Breast epithelium (tissue), 4 donors: ENCODE measurements at regions not wholly inside any gene's neighbourhood (a gene's known extent, or its start where the extent isn't known, plus 50 kb on each side); places are given as distances from the start of the nearest gene placed in this dataset.

Experiments
- DNase-seq, 2 donors: peaks; one replicate each; pipeline ENCODE4 v3.0.0-alpha.2; 2019; ENCODE audit warnings: low spot score in 2 of 2
- H3K27ac ChIP-seq, 2 donors: fragments of 200-600 bp; sonication (generic) in 1 of 2; one replicate each; pipeline ENCODE4 v1.5.1; 2016 to 2019; ENCODE audit warnings: mild to moderate bottlenecking in 1 of 2
- H3K27me3 ChIP-seq, 2 donors: fragments of 200-600 bp; sonication (generic) in 1 of 2; one replicate each; pipeline versions ENCODE4 v1.5.1 to v1.6.0; 2017 to 2019; ENCODE audit warnings: control low read depth in 1 of 2, mild to moderate bottlenecking in 1 of 2
- H3K36me3 ChIP-seq: fragments of 200-600 bp; one replicate; pipeline ENCODE4 v1.5.1; 2019
- H3K4me1 ChIP-seq, 2 donors: fragments of 200-600 bp; sonication (generic); one replicate each; pipeline ENCODE4 v1.5.1; 2016 to 2019; ENCODE audit warnings: control low read depth in 1 of 2
- H3K4me3 ChIP-seq, 3 donors: fragments of 200-600 bp; sonication (generic); 1 replicate in 2 of 3; 2 replicates in 1 of 3; pipeline ENCODE4 v1.5.1; 2016 to 2019; ENCODE audit warnings: mild to moderate bottlenecking in 3 of 3, moderate library complexity in 2 of 3
- H3K9me3 ChIP-seq, 2 donors: fragments of 200-600 bp; sonication (generic) in 1 of 2; one replicate each; pipeline ENCODE4 v1.5.1; 2016 to 2019; ENCODE audit warnings: control low read depth in 1 of 2
- CTCF ChIP-seq, 3 donors: fragments of 450-650 bp; IDR thresholded peaks; one replicate each; pipeline ENCODE4 v1.5.1; 2016 to 2017; ENCODE audit warnings: antibody characterized with exemption in 3 of 3, mild to moderate bottlenecking in 3 of 3, moderate library complexity in 3 of 3
- POLR2A ChIP-seq: fragments of 450-650 bp; IDR thresholded peaks from one replicate; pipeline ENCODE4 v1.6.1; 2016; ENCODE audit warnings: antibody characterized with exemption, mild to moderate bottlenecking, moderate library complexity
- POLR2AphosphoS5 ChIP-seq, 3 donors: sonication (generic); formaldehyde crosslinking; IDR thresholded peaks; one replicate each; pipeline ENCODE4 v1.6.1; 2017; ENCODE audit warnings: antibody characterized with exemption in 3 of 3
- intact Hi-C: fragments of 100-400 bp; cut with DNase I; formaldehyde crosslinking; loops from one replicate; pipeline ENCODE4 v1.15.1; 2023; ENCODE audit warnings: low total_unique reads

DNA sequence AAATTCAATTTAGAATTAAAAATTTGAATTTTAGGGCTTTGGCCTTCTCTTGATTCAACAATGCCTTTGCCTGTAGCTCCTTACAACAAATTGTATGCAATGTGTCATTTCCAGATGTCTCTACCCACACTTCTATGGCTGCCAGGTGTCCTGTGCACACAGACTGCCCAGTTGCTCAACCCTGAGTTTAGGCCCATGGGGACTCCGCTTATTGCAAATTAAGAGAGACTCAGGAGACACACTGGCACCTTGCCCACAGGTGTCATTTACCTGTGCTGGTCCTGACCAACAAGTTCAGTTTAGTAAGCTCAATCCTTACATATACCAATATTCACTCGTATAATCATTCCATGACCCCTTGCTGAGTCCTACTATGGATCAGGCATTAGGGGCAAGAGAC lies 236.1 kb downstream of the OMA1 start:
- Histone ChIP-seq H3K9me3 (no peaks in the 10 kb centered on the region), H3K27ac (no peak overlapping the region), H3K4me1 (no peaks in the 10 kb centered on the region), H3K4me3 (no peak overlapping the region), H3K36me3 (no peaks in the 10 kb centered on the region), H3K27me3 (no peaks in the 10 kb centered on the region)
- DNase-seq = no peak
- intact Hi-C loops = no loop called here
- TF ChIP-seq CTCF (IDR thresholded peaks at IDR 0.05) (no peak), POLR2A (no peak), POLR2AphosphoS5 (IDR thresholded peaks at IDR 0.05) (no peak)

- Histone ChIP-seq H3K9me3 (no peaks in the 10 kb centered on the region), H3K27ac (no peak overlapping the region), H3K4me3 (no peak overlapping the region), H3K36me3 (no peaks in the 10 kb centered on the region), H3K27me3 (no peaks in the 10 kb centered on the region), H3K4me1 (no peaks in the 10 kb centered on the region)
- TF ChIP-seq CTCF (IDR thresholded peaks at IDR 0.05) = no peak
- TF ChIP-seq POLR2A = no peak
- TF ChIP-seq POLR2AphosphoS5 (IDR thresholded peaks at IDR 0.05) = no peak
- intact Hi-C loops = no loop called here
- DNase-seq = no peak
Observed at GRCh38 chr1:58308206-58308605, 238.3 kb downstream of the OMA1 start.

- DNase-seq = no peak
- intact Hi-C loops = no loop called here
- Histone ChIP-seq H3K9me3 (no peaks in the 10 kb centered on the region), H3K27me3 (no peaks in the 10 kb centered on the region), H3K36me3 (no peaks in the 10 kb centered on the region), H3K4me3 (no peak overlapping the region), H3K4me1 (no peaks in the 10 kb centered on the region), H3K27ac (no peak overlapping the region)
- TF ChIP-seq POLR2A (no peak), POLR2AphosphoS5 (IDR thresholded peaks at IDR 0.05) (no peak), CTCF (IDR thresholded peaks at IDR 0.05) (no peak)
Observed at GRCh38 chr1:58307431-58307830, 239.1 kb downstream of the OMA1 start.

- no peaks in the 10 kb centered on the region for H3K4me1 ChIP-seq
- TF ChIP-seq CTCF (IDR thresholded peaks at IDR 0.05) = no peak
- no peak for TF ChIP-seq POLR2AphosphoS5 (IDR thresholded peaks at IDR 0.05)
- no peak for TF ChIP-seq POLR2A
- H3K27ac ChIP-seq = no peak overlapping the region
- no peak overlapping the region for H3K4me3 ChIP-seq
- H3K27me3 ChIP-seq = no peaks in the 10 kb centered on the region
- no peaks in the 10 kb centered on the region for H3K36me3 ChIP-seq
- DNase-seq = no peak
- intact Hi-C loops = no loop called here
- no peaks in the 10 kb centered on the region for H3K9me3 ChIP-seq
Observed at GRCh38 chr1:58305622-58306021, 240.9 kb downstream of the OMA1 start.

DNA sequence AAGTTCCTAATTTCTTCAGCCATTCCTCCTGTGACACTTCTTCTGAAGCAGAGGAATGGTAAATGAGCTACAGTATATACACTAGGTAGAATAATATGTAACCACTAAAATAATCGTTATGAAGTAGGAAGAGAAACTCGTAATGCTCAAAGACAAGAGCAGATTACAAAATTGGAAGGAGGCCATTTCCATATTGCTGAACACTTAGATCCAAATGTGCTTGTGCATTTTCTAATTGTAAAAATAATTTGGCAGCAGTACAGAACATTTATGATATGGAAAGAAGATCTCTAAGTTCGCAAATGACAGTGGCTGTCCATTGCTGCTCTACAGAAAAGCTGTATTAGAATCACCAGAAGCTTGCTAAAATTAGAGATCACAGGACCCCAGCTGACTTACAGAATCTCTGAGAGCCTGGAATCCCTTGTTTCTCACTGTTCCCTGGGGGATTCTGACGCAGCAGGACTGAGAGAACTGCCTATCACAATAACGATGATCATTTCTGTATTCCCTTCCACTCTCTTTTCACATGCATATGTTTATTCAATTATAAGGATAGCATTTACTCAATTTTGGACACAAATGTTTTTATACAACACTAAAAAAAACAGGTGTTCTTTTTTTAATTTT lies 242.1 kb downstream of the OMA1 start:
- no peak for DNase-seq
- no peak for TF ChIP-seq CTCF (IDR thresholded peaks at IDR 0.05)
- no peak for TF ChIP-seq POLR2A
- no peak for TF ChIP-seq POLR2AphosphoS5 (IDR thresholded peaks at IDR 0.05)
- intact Hi-C loops = no loop called here

More for the DNA sequence above, 242.1 kb downstream of the OMA1 start:
- Histone ChIP-seq H3K36me3 (no peaks in the 10 kb centered on the region), H3K27ac (no peak overlapping the region), H3K27me3 (no peaks in the 10 kb centered on the region), H3K4me3 (no peak overlapping the region), H3K9me3 (no peaks in the 10 kb centered on the region), H3K4me1 (no peaks in the 10 kb centered on the region)
